ENCODE measurements at regions not wholly inside any gene's neighbourhood (a gene's known extent, or its start where the extent isn't known, plus 50 kb on each side); places are given as distances from the start of the nearest gene placed in this dataset.

GRCh38 chr12:24173067-24173466 is 223.6 kb upstream of the SOX5 start:
- TF ChIP-seq, protein P1, sequence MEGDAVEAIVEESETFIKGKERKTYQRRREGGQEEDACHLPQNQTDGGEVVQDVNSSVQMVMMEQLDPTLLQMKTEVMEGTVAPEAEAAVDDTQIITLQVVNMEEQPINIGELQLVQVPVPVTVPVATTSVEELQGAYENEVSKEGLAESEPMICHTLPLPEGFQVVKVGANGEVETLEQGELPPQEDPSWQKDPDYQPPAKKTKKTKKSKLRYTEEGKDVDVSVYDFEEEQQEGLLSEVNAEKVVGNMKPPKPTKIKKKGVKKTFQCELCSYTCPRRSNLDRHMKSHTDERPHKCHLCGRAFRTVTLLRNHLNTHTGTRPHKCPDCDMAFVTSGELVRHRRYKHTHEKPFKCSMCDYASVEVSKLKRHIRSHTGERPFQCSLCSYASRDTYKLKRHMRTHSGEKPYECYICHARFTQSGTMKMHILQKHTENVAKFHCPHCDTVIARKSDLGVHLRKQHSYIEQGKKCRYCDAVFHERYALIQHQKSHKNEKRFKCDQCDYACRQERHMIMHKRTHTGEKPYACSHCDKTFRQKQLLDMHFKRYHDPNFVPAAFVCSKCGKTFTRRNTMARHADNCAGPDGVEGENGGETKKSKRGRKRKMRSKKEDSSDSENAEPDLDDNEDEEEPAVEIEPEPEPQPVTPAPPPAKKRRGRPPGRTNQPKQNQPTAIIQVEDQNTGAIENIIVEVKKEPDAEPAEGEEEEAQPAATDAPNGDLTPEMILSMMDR (IDR thresholded peaks at IDR 0.05), result no peak
- TF ChIP-seq POLR2AphosphoS5 (IDR thresholded peaks at IDR 0.05), result no peak
- no peak for TF ChIP-seq POLR2A (IDR thresholded peaks at IDR 0.05)

Data from breast epithelium (tissue), 3 donors.